ENCODE measurements at regions not wholly inside any gene's neighbourhood (a gene's known extent, or its start where the extent isn't known, plus 50 kb on each side); places are given as distances from the start of the nearest gene placed in this dataset.
A peak's percentile ranks its signal among the peaks of the same experiment; 100 is the strongest.

DNA sequence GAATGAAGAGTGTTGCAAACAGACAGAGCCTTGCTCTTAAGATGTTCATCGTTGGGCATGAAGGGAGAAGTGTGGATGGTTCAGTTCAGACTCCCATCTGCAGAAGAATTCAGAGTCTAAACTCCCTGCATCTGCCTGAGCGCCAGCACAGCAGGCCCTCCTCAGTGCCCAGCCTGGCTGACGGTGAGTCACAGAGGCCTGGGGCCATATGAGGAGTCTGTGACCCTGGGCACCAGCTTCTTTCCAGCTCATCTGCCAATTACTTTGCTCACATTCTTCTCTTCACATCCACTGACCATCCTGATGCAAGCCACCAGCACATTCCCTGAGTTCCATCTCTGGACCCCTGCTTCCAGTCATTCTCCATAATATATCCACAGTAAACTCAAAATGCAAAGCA, 401.1 kb upstream of the TRPC7 start:
- WGBS, 4 donors = 46 to 77% (median 59%) methylated on average over 2 to 3 of the region's 3 CpGs

DNA sequence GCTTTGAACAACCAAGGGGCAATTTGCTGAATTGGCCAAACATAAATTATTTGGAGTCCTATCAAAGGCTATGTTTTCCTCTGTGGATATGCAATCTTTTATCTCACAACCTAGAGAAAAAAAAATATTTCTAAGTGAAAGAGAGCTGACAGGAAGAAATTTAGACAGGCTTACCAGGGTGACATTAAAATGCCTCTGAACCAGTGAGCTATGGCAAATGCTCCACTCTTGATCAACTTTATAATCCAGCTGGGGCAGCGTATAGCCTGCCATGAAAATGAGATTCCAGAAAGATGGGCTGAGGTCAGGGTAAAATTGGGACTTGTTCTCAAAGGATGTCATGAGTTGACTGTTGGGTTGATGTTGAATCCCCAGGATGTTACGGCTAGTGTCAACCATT, 399.3 kb upstream of the TRPC7 start:
- no peaks in the 10 kb centered on the region for H3K4me1 ChIP-seq (replicated peaks in 1 of 2)
- no peak for DNase-seq
- no peaks in the 10 kb centered on the region for H3K9me3 ChIP-seq (replicated peaks in 1 of 3)
- no peak overlapping the region for H3K27ac ChIP-seq
- no peak overlapping the region for H3K4me3 ChIP-seq
- TF ChIP-seq POLR2A (IDR thresholded peaks at IDR 0.05) = no peak
- TF ChIP-seq, protein P1, sequence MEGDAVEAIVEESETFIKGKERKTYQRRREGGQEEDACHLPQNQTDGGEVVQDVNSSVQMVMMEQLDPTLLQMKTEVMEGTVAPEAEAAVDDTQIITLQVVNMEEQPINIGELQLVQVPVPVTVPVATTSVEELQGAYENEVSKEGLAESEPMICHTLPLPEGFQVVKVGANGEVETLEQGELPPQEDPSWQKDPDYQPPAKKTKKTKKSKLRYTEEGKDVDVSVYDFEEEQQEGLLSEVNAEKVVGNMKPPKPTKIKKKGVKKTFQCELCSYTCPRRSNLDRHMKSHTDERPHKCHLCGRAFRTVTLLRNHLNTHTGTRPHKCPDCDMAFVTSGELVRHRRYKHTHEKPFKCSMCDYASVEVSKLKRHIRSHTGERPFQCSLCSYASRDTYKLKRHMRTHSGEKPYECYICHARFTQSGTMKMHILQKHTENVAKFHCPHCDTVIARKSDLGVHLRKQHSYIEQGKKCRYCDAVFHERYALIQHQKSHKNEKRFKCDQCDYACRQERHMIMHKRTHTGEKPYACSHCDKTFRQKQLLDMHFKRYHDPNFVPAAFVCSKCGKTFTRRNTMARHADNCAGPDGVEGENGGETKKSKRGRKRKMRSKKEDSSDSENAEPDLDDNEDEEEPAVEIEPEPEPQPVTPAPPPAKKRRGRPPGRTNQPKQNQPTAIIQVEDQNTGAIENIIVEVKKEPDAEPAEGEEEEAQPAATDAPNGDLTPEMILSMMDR (IDR thresholded peaks at IDR 0.05) = no peak
- H3K27me3 ChIP-seq = no peaks in the 10 kb centered on the region
- intact Hi-C loops (cut with DNase I) = loop anchor here in 1 of 2 donors (10.0 kb wide), 1 partner anchor 510 kb away; no protein-coding TSS in a partner anchor
- WGBS, 4 donors = 61 to 94% (median 91%) methylated on average over 2 of the region's 2 CpGs
- H3K36me3 ChIP-seq (replicated peaks in 1 of 2) = no peaks in the 10 kb centered on the region

More for the DNA sequence above, 401.1 kb upstream of the TRPC7 start:
- Histone ChIP-seq H3K36me3 (replicated peaks in 1 of 2) (no peaks in the 10 kb centered on the region), H3K4me3 (no peak overlapping the region), H3K27ac (no peak overlapping the region), H3K27me3 (no peaks in the 10 kb centered on the region), H3K4me1 (replicated peaks in 1 of 2) (no peaks in the 10 kb centered on the region), H3K9me3 (replicated peaks in 1 of 3) (no peaks in the 10 kb centered on the region)
- no peak for TF ChIP-seq POLR2A (IDR thresholded peaks at IDR 0.05)
- TF ChIP-seq, protein P1 (IDR thresholded peaks at IDR 0.05) = no peak
- DNase-seq = peak in 4 of 7 donors; percentile 37 to 58 (median 44)
- intact Hi-C loops (cut with DNase I) = loop anchor here in 1 of 2 donors (10.0 kb wide), 1 partner anchor 512 kb away; no protein-coding TSS in a partner anchor

DNA sequence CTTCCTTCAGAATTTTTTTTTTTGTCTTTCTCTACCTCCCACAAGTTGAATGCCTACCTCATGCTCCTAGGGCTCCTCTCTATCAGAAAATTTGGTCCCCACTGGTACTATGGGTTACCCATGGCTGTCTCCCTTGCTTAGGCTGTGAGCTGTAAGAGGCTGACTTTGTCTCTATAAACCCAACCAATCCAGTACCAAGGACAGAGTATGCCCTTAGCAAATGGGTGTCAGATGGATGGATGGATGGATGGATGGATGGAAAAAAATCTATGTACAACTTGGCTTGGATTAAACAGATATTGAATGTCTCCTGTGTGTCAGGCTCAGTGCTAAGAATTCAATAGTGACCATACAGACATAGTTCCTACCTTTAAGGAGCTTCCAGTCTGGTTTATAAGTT, 398.2 kb upstream of the TRPC7 start:
- DNase-seq = no peak
- Histone ChIP-seq H3K36me3 (replicated peaks in 1 of 2) (no peaks in the 10 kb centered on the region), H3K9me3 (replicated peaks in 1 of 3) (no peaks in the 10 kb centered on the region), H3K27me3 (no peaks in the 10 kb centered on the region), H3K4me3 (no peak overlapping the region), H3K27ac (no peak overlapping the region), H3K4me1 (replicated peaks in 1 of 2) (no peaks in the 10 kb centered on the region)
- intact Hi-C loops (cut with DNase I) = loop anchor here in 1 of 2 donors (10.0 kb wide), 1 partner anchor 509 kb away; no protein-coding TSS in a partner anchor
- no peak for TF ChIP-seq POLR2A (IDR thresholded peaks at IDR 0.05)
- TF ChIP-seq, protein P1 (IDR thresholded peaks at IDR 0.05) = no peak

DNA sequence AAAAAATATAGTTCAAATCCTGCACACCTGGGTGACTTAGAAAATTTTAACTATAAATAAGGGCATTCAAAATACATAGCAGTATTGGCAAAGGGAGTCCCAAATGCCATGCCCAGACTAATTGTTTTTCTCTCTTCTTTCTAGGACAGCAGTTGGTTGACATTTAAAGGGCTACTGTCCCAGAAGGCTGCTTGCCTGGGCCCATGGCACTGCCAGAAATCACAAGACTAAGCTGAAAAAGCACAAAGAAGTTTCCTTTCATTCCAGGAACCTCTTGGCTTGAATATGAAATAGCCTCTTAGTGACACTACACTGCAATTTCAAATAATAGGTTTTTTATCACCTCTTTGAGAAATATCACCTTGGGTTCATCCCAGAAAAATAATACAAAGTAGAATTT, 388.9 kb upstream of the TRPC7 start:
- no peaks in the 10 kb centered on the region for H3K27me3 ChIP-seq
- intact Hi-C loops (cut with DNase I) = no loop called here
- no peak for DNase-seq
- no peak overlapping the region for H3K4me3 ChIP-seq
- TF ChIP-seq POLR2A (IDR thresholded peaks at IDR 0.05) = no peak
- TF ChIP-seq, protein P1 (IDR thresholded peaks at IDR 0.05) = no peak
- no peak overlapping the region for H3K27ac ChIP-seq
- no peaks in the 10 kb centered on the region for H3K9me3 ChIP-seq (replicated peaks in 1 of 3)
- no peaks in the 10 kb centered on the region for H3K4me1 ChIP-seq (replicated peaks in 1 of 2)
- H3K36me3 ChIP-seq (replicated peaks in 1 of 2) = no peaks in the 10 kb centered on the region
